ENCODE measurements at regions not wholly inside any gene's neighbourhood (a gene's known extent, or its start where the extent isn't known, plus 50 kb on each side); places are given as distances from the start of the nearest gene placed in this dataset.
"Not testable (repeated sequence)": the region's sequence is repeated elsewhere in the genome, so short reads cannot be mapped to it uniquely, and the experiment has no call there.

- TF ChIP-seq EZH2phosphoT487 (IDR thresholded peaks at IDR 0.05; ENCODE audit: low read depth, severe bottlenecking, unreplicated experiment); EZH2 (IDR thresholded peaks at IDR 0.05; ENCODE audit: borderline replicate concordance): not testable (repeated sequence)
These were observed 1484.3 kb upstream of the TPTE start for GRCh38 chr21:9036966-9037587.
